HFF-Myc (cell line): ENCODE measurements at regions not wholly inside any gene's neighbourhood (a gene's known extent, or its start where the extent isn't known, plus 50 kb on each side); places are given as distances from the start of the nearest gene placed in this dataset.
"Not testable (repeated sequence)": the region's sequence is repeated elsewhere in the genome, so short reads cannot be mapped to it uniquely, and the experiment has no call there.

ENCODE experiments used
- DNase-seq: peaks from one replicate; pipeline ENCODE4 v3.0.0-alpha.2; 2011; ENCODE audit warnings: low read depth; ENCODE audit errors: extremely low read depth
- H3K4me3 ChIP-seq: replicated peaks from 2 replicates; pipeline ENCODE4 v1.5.1; 2011; ENCODE audit warnings: low read depth, mild to moderate bottlenecking, control low read depth, low read length
- CTCF ChIP-seq: IDR thresholded peaks from 2 replicates; pipeline ENCODE4 v1.5.1; 2012; ENCODE audit warnings: mild to moderate bottlenecking, low read depth, low read length, control low read depth; ENCODE audit errors: missing control alignments

- DNase-seq = no peak
These were observed 134.4 kb upstream of the OR4E1 start for GRCh38 chr14:21807975-21808374.

GRCh38 chr14:21804981-21805380, 131.4 kb upstream of the OR4E1 start:
- no peak for DNase-seq
- no peak for TF ChIP-seq CTCF
- H3K4me3 ChIP-seq = no peak overlapping the region

More at GRCh38 chr14:21807975-21808374, 134.4 kb upstream of the OR4E1 start:
- TF ChIP-seq CTCF = no peak
- H3K4me3 ChIP-seq = no peak overlapping the region

GRCh38 chr14:21802441-21802840, 128.8 kb upstream of the OR4E1 start:
- no peak for TF ChIP-seq CTCF

DNA sequence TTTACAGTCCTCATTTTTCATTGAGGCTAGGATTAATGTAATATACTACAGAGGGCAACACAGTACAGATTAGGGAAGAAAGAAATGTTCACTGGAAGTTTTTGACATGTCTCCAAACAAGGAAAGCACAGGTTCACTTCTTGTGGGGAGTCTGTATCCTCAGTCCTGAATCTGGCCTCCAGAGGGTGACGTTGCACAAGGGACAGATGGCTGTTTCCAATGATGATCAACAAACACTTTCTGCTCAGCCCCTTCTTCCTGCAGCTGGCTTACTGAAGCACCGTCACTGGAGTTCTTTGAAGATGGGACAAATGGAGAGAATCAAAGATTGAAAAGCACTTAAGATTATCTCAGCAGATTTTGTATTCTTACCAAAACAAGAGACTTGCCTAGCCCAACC, 123.3 kb upstream of the OR4E1 start:
- no peak for TF ChIP-seq CTCF
- DNase-seq = no peak
- no peak overlapping the region for H3K4me3 ChIP-seq

More at GRCh38 chr14:21802441-21802840, 128.8 kb upstream of the OR4E1 start:
- no peak overlapping the region for H3K4me3 ChIP-seq
- no peak for DNase-seq

- DNase-seq = no peak
- TF ChIP-seq CTCF = no peak
- no peak overlapping the region for H3K4me3 ChIP-seq
These were observed 121.8 kb upstream of the OR4E1 start for GRCh38 chr14:21795456-21795855.

DNA sequence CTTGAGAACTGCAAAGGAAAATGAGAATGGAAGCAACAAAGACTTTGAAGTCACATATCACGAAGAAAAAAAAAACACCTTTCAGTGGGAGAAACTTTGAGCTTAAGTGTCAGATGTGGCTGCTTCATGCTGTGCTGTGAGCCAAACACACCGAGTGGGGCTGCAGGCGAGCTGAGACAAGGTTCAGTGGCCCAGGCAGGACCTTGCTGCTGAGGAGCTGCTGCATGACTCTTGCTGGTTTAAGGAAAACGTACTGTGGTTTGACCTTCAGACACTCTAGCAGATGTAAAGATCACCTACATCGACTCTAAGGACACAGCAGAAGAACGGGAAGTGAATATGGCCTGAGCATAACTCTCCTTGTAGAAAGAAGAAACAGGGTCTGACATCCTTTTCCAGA, 118.1 kb upstream of the OR4E1 start:
- no peak for TF ChIP-seq CTCF
- no peak overlapping the region for H3K4me3 ChIP-seq
- DNase-seq = no peak

GRCh38 chr14:21788687-21789086, 115.1 kb upstream of the OR4E1 start:
- H3K4me3 ChIP-seq, DNase-seq: not testable (repeated sequence)

- not testable (repeated sequence) for DNase-seq
These were observed 113.6 kb upstream of the OR4E1 start for GRCh38 chr14:21787242-21787641.

More at GRCh38 chr14:21787242-21787641, 113.6 kb upstream of the OR4E1 start:
- not testable (repeated sequence) for H3K4me3 ChIP-seq
